Omental fat pad (tissue), 3 donors: ENCODE measurements at regions not wholly inside any gene's neighbourhood (a gene's known extent, or its start where the extent isn't known, plus 50 kb on each side); places are given as distances from the start of the nearest gene placed in this dataset.

Experiments used
- ATAC-seq: fragments of 150-250 bp; one replicate; pipeline ENCODE4 v1.9.1; 2016; ENCODE audit warnings: mild to moderate bottlenecking, moderate library complexity; ENCODE audit not compliant: low FRiP score
- DNase-seq: peaks from one replicate; pipeline ENCODE4 v3.0.0-alpha.2; 2019; ENCODE audit warnings: low spot score
- TF ChIP-seq, protein P1 (sequence below), 3 donors: fragments of 450-650 bp; IDR thresholded peaks; one replicate each; pipeline ENCODE4 v1.5.1; 2016 to 2017; ENCODE audit warnings: antibody characterized with exemption in 3 of 3, mild to moderate bottlenecking in 3 of 3, moderate library complexity in 2 of 3

DNA sequence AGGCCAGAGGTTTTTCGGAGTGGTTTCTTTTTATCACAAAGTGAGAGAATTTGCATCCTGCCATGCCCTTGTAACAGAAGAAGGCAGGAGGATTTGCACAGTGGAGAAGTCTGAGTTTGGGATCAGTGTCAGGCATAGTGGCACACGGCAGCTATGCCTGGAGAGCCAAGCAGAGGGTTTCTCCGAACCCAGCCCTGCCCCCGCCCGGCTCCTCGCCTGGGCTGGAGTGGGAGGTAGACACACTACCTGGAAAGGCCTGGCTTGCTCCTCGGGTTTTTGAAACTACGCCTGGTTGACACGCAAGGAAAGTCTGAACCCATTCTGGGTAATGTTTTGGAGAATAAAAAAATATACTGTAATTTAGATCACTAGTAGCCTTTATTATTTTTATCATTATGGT, 1653.6 kb upstream of the TENM3 start:
- ATAC-seq (no peak), DNase-seq (no peak)
- TF ChIP-seq, protein P1, sequence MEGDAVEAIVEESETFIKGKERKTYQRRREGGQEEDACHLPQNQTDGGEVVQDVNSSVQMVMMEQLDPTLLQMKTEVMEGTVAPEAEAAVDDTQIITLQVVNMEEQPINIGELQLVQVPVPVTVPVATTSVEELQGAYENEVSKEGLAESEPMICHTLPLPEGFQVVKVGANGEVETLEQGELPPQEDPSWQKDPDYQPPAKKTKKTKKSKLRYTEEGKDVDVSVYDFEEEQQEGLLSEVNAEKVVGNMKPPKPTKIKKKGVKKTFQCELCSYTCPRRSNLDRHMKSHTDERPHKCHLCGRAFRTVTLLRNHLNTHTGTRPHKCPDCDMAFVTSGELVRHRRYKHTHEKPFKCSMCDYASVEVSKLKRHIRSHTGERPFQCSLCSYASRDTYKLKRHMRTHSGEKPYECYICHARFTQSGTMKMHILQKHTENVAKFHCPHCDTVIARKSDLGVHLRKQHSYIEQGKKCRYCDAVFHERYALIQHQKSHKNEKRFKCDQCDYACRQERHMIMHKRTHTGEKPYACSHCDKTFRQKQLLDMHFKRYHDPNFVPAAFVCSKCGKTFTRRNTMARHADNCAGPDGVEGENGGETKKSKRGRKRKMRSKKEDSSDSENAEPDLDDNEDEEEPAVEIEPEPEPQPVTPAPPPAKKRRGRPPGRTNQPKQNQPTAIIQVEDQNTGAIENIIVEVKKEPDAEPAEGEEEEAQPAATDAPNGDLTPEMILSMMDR (IDR thresholded peaks at IDR 0.05): no peak

DNA sequence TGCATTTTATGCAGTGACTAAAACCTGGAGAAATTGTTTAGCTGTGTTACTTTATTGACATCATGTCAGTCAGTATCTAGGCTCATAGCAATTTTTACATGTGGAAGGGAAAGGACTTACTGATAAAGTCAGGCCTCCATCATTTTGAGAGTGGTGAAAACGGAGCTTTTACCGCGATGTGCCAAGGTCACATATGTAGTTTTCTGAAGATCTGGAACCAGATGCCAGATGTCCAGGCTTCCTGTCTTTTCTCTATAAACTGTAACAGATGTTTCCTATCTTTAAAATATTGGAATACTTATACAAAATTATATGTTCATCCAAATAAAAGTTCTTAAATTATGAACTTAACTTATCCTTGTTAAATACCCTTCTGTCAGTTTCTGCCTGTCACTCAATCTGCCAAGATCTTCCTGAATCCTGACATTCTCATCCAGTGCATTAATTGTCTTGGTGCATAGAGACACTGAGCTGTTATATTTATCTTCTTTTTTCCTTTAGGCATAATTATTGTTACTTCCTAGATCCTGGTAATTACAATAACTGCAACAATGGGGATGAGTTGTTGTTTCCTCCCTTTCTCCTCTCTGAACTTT, 1646.2 kb upstream of the TENM3 start:
- ATAC-seq (no peak), DNase-seq (no peak)
- TF ChIP-seq, protein P1 (IDR thresholded peaks at IDR 0.05): no peak

DNA sequence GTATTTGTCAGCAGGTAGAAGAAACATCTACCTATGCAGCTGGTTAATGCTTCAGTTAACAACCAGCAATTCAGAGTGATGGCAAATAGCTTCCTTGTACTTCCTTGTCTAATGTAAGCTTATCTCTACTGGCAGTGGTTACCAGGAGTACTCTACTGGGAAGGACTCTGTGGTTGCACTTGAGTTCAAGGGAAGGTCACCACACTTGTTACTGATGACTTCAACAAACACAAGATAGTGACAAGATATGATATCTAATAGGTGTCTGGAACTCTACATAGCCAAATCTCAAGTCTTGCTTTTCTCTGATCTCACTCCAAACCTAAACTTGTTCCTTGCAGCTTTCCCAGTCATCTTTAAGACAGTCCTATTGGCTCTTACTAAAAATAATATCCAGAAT, 1644.9 kb upstream of the TENM3 start:
- no peak for DNase-seq
- ATAC-seq: no peak
- TF ChIP-seq, protein P1 (IDR thresholded peaks at IDR 0.05): no peak

DNA sequence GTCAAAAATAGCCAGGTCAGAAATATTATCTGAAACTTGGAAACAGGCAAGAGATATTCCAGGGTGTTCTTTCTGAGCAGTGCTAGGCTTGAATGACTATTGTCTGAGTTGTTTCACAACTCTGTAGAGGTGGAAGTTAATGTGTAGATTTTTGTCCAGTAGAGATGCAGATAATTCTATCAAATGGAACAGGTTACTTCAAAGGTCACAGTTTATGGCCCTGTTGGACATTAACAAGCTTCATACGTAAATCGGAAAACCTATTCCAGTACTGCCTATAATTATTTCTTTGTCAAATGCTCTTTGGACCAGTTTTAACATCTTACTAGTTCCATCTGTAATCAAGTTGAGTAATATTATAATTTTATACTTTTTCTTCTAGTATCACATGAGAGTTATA, 1639.4 kb upstream of the TENM3 start:
- ATAC-seq: no peak
- DNase-seq: no peak

DNA sequence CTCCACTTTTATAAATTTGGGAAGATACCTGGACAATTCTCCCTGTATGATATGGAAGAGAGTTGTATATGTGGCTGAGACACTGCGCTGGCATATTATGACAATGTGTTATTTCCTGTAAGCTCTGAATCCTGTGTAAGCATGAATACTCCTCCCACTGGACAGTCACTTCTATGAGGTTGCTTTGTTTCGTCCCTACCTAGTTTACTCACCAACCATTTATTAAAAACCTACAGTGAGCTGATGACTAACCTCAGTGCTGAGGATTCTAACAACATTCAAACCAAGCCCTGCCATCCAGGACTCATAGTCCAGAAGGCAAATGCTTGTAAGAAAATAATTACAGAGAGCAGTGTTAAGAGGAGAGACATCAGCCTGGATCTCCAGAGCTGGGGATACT, 1632.9 kb upstream of the TENM3 start:
- TF ChIP-seq, protein P1 (IDR thresholded peaks at IDR 0.05): no peak
- no peak for DNase-seq
- ATAC-seq: no peak

More for the DNA sequence above, 1639.4 kb upstream of the TENM3 start:
- TF ChIP-seq, protein P1 (IDR thresholded peaks at IDR 0.05): no peak

DNA sequence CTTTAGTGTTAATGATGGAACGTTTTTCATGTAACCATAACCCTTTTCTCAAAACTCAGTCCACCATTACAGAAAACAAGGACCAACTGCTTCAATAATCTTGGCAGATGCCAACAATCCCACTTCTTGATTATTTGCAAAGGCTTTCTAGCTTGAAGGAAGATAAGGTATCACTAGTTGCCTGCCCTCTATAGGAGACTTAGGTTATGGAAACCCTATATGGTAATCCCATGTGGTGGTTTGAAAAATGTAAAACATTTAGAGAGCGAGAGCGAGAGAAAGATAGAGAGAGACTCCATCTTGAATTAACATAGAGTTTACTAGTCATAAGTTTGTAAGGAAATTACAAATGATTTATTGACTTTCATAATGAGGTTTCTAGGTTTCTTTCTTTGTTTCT, 1627.5 kb upstream of the TENM3 start:
- TF ChIP-seq, protein P1 (IDR thresholded peaks at IDR 0.05): no peak
- DNase-seq (no peak), ATAC-seq (no peak)

DNA sequence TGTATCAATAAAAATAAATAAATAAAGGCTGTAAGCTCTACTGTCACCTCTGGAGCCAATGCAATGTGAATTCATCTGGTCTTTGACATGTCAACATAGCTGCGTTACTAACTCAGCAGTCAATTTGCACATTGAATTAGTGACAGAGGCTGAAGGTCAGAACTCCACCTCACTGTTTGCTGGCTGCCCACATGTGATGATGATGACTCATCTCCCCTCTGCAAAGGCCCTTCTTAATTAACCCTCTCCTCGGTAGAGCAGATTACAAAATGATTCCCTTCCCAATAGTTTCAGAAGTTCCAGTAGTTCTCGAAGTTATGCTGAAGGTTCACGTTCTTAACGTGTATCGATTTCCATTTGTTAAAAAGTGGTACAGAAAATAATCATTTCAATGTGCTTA, 1626.0 kb upstream of the TENM3 start:
- ATAC-seq (no peak), DNase-seq (no peak)
- TF ChIP-seq, protein P1 (IDR thresholded peaks at IDR 0.05): no peak
